ENCODE measurements at regions not wholly inside any gene's neighbourhood (a gene's known extent, or its start where the extent isn't known, plus 50 kb on each side); places are given as distances from the start of the nearest gene placed in this dataset.

GRCh38 chr1:38403667-38404066, 357.1 kb upstream of the POU3F1 start:
- Mint-ChIP-seq H3K9me3 (peaks cover 63% of the 10 kb centered on the region), H3K27me3 (ENCODE audit: low read depth) (no peaks in the 10 kb centered on the region), H3K27ac (no peak overlapping the region), H3K4me1 (peaks cover 4% of the 10 kb centered on the region; the same call in 1 of the 2 replicates), H3K36me3 (peaks cover 49% of the 10 kb centered on the region), H3K4me3 (no peak overlapping the region)
- no peak for TF ChIP-seq TCF7 (CRISPR knock-in tag; IDR thresholded peaks at IDR 0.05; ENCODE audit: low read depth)
- no peak for TF ChIP-seq SP1 (CRISPR knock-in tag; conservative IDR thresholded peaks at IDR 0.05)
- CTCF ChIA-PET = interaction anchor here (0.8 to 1.7 kb wide), 6 partner anchors 11 to 118 kb away, joined by 3 to 4 read pairs (median 4); no protein-coding TSS in a partner anchor
- peak; percentile 43 for ATAC-seq
- DNase-seq (ENCODE audit: low spot score) = no peak
- POLR2A ChIA-PET = no interaction called here

- ChIA-PET POLR2A (no interaction called here), CTCF (no interaction called here)
- peaks cover 57% of the 10 kb centered on the region for H3K9me3 Mint-ChIP-seq
- H3K4me3 Mint-ChIP-seq = no peak overlapping the region
- H3K27ac Mint-ChIP-seq = no peak overlapping the region
- DNase-seq (ENCODE audit: low spot score) (no peak), ATAC-seq (no peak)
- H3K27me3 Mint-ChIP-seq (ENCODE audit: low read depth) = no peaks in the 10 kb centered on the region
- H3K36me3 Mint-ChIP-seq = peaks cover 40% of the 10 kb centered on the region
- TF ChIP-seq E2F4 (CRISPR knock-in tag; IDR thresholded peaks at IDR 0.05; ENCODE audit: borderline replicate concordance, low read depth) = no peak
- TF ChIP-seq SP1 (CRISPR knock-in tag; conservative IDR thresholded peaks at IDR 0.05) = no peak
- TF ChIP-seq ATF2 (CRISPR knock-in tag; IDR thresholded peaks at IDR 0.05; ENCODE audit: borderline replicate concordance, low read depth) = no peak
- TF ChIP-seq ZNF138 (CRISPR knock-in tag; conservative IDR thresholded peaks at IDR 0.05) = no peak
- no peak for TF ChIP-seq ZNF396 (CRISPR knock-in tag; IDR thresholded peaks at IDR 0.05; ENCODE audit: borderline replicate concordance)
- no peak for TF ChIP-seq TEAD1 (CRISPR knock-in tag; IDR thresholded peaks at IDR 0.05)
- TF ChIP-seq USF1 (CRISPR knock-in tag; IDR thresholded peaks at IDR 0.05) = no peak
- H3K4me1 Mint-ChIP-seq = peaks cover 4% of the 10 kb centered on the region; the same call in 1 of the 2 replicates
These were observed 355.7 kb upstream of the POU3F1 start for GRCh38 chr1:38402230-38402815.

GRCh38 chr1:38396606-38397005, 350.0 kb upstream of the POU3F1 start:
- no peak overlapping the region for H3K4me3 Mint-ChIP-seq
- TF ChIP-seq USF2 (CRISPR knock-in tag; IDR thresholded peaks at IDR 0.05) = no peak
- TF ChIP-seq ATF3 (CRISPR knock-in tag; conservative IDR thresholded peaks at IDR 0.05) = no peak
- DNase-seq (ENCODE audit: low spot score) (no peak), ATAC-seq (no peak)
- peaks cover 26% of the 10 kb centered on the region for H3K4me1 Mint-ChIP-seq
- H3K36me3 Mint-ChIP-seq = peaks cover 26% of the 10 kb centered on the region
- no peak overlapping the region for H3K27ac Mint-ChIP-seq
- POLR2A ChIA-PET = no interaction called here
- H3K27me3 Mint-ChIP-seq (ENCODE audit: low read depth) = no peaks in the 10 kb centered on the region
- H3K9me3 Mint-ChIP-seq = peaks cover 41% of the 10 kb centered on the region
- CTCF ChIA-PET = no interaction called here

- Mint-ChIP-seq H3K36me3 (peaks cover 37% of the 10 kb centered on the region), H3K27ac (no peak overlapping the region), H3K4me1 (peaks cover 26% of the 10 kb centered on the region), H3K9me3 (peaks cover 53% of the 10 kb centered on the region), H3K27me3 (ENCODE audit: low read depth) (no peaks in the 10 kb centered on the region; the same call in 1 of the 2 replicates), H3K4me3 (no peak overlapping the region)
- ATAC-seq (no peak), DNase-seq (ENCODE audit: low spot score) (no peak)
- ChIA-PET POLR2A (no interaction called here), CTCF (no interaction called here)
- TF ChIP-seq NFATC4 (CRISPR knock-in tag; IDR thresholded peaks at IDR 0.05) (no peak), SMAD4 (CRISPR knock-in tag; IDR thresholded peaks at IDR 0.05) (no peak), GTF2I (CRISPR knock-in tag; conservative IDR thresholded peaks at IDR 0.05) (no peak), MAX (CRISPR knock-in tag; IDR thresholded peaks at IDR 0.05) (no peak), ATF2 (CRISPR knock-in tag; IDR thresholded peaks at IDR 0.05; ENCODE audit: borderline replicate concordance, low read depth) (no peak)
These were observed 347.7 kb upstream of the POU3F1 start for GRCh38 chr1:38394303-38394702.

All from WTC11 (cell line).